ENCODE measurements at regions not wholly inside any gene's neighbourhood (a gene's known extent, or its start where the extent isn't known, plus 50 kb on each side); places are given as distances from the start of the nearest gene placed in this dataset.

DNA sequence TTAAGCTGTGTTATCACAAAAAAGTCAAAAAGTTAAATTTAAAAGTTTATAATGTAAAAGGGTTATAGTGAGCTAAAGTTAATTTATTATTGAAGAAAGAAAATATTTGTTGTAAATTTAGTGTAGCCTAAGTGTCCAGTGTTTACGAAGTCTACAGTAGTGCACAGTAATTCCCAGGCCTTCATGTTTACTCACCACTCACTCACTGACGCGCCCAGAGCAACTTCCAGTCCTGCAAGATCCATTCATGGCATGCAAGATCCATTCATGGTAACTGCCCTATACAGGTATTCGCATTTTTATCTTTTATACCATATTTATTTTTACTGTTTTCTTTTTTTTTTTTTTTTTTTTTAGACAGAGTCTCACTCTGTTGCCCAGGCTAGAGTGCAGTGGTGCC lies 69.5 kb downstream of the TPRA1 start:
- Histone ChIP-seq H3K27me3 (ENCODE audit: control insufficient read depth in 2 of 2, insufficient read depth in 2 of 2, low read length in 2 of 2) (no peaks in the 10 kb centered on the region), H3K79me2 (ENCODE audit: insufficient read depth, low read length) (no peaks in the 10 kb centered on the region), H3K36me3 (replicated peaks in 1 of 2; ENCODE audit: control insufficient read depth in 1 of 2, insufficient read depth in 2 of 2, low read length in 2 of 2) (no peaks in the 10 kb centered on the region), H4K20me1 (ENCODE audit: insufficient read depth, low read length) (no peaks in the 10 kb centered on the region), H3K4me2 (replicated peaks; ENCODE audit: extremely low read depth, low read length, poor library complexity, severe bottlenecking) (no peak overlapping the region), H3K9ac (ENCODE audit: insufficient read depth, low read length, poor library complexity, severe bottlenecking) (no peak overlapping the region), H3K4me3 (replicated peaks in 1 of 3; ENCODE audit: low read depth in 2 of 3, low read length in 3 of 3) (no peak overlapping the region), H3K9me3 (replicated peaks in 1 of 2; ENCODE audit: control insufficient read depth in 1 of 2, insufficient read depth in 1 of 2, low read length in 2 of 2) (no peaks in the 10 kb centered on the region), H3K4me1 (ENCODE audit: control insufficient read depth in 1 of 2, insufficient read depth in 2 of 2, low read length in 2 of 2) (no peaks in the 10 kb centered on the region), H3K27ac (ENCODE audit: low read depth in 1 of 2, low read length in 2 of 2) (no peak overlapping the region), H2AFZ (ENCODE audit: insufficient read depth, low read depth, low read length, poor library complexity, severe bottlenecking) (no peak overlapping the region)
- Mint-ChIP-seq H3K9me3 (peaks cover 0 to 6% (median 3%) of the 10 kb centered on the region in 7 donors), H3K27me3 (ENCODE audit: low read depth in 3 of 3) (peaks cover 11 to 31% (median 21%) of the 10 kb centered on the region in 3 donors), H3K27ac (no peak overlapping the region), H3K36me3 (no peaks in the 10 kb centered on the region), H3K4me1 (no peaks in the 10 kb centered on the region), H3K4me3 (no peak overlapping the region)
- DNase-seq, result no peak
- TF ChIP-seq, protein P1, sequence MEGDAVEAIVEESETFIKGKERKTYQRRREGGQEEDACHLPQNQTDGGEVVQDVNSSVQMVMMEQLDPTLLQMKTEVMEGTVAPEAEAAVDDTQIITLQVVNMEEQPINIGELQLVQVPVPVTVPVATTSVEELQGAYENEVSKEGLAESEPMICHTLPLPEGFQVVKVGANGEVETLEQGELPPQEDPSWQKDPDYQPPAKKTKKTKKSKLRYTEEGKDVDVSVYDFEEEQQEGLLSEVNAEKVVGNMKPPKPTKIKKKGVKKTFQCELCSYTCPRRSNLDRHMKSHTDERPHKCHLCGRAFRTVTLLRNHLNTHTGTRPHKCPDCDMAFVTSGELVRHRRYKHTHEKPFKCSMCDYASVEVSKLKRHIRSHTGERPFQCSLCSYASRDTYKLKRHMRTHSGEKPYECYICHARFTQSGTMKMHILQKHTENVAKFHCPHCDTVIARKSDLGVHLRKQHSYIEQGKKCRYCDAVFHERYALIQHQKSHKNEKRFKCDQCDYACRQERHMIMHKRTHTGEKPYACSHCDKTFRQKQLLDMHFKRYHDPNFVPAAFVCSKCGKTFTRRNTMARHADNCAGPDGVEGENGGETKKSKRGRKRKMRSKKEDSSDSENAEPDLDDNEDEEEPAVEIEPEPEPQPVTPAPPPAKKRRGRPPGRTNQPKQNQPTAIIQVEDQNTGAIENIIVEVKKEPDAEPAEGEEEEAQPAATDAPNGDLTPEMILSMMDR (IDR thresholded peaks at IDR 0.05), result no peak
- no CpG with 5 or more reads among the region's 4 CpGs for WGBS (ENCODE audit: insufficient coverage)
- intact Hi-C loops (cut with micrococcal nuclease), result no loop called here

DNA sequence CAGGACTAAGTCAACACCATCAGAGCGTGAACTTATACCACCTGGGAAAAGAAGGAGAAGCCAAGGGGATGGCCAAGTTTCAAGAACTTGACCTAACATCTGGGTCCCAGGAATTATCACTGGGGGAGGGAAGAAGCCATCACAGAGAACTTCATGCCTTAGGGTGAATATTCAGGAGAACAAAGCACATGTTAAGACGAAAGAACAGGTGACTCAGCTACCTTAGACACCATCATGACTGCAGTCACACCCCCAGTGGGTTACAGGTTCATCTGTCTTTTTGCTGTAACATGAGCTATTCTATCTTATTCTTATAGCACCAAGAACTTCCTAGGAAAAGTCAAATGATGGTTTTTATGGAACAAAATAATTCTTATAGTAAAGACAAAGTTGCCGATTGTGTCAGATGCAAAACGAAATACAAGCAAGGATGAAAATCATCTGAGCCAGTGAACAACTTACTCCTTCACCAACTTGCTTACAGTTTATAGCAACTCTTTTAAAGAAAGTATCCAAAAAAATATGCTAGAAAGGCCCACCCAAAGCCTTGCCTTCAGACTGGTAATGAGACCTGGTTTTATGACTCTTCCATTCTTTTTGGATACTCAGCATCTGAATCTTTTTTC lies 72.0 kb downstream of the TPRA1 start:
- no peak for DNase-seq
- H3K9me3 ChIP-seq (replicated peaks in 1 of 2; ENCODE audit: control insufficient read depth in 1 of 2, insufficient read depth in 1 of 2, low read length in 2 of 2), result no peaks in the 10 kb centered on the region
- no peaks in the 10 kb centered on the region for H4K20me1 ChIP-seq (ENCODE audit: insufficient read depth, low read length)
- 100% methylated on average over 1 of the region's 4 CpGs for WGBS (ENCODE audit: insufficient coverage)
- H3K27me3 Mint-ChIP-seq (ENCODE audit: low read depth in 3 of 3), result peaks cover 9 to 25% (median 11%) of the 10 kb centered on the region in 3 donors
- H3K27ac ChIP-seq (ENCODE audit: low read depth in 1 of 2, low read length in 2 of 2), result no peak overlapping the region
- intact Hi-C loops (cut with micrococcal nuclease), result no loop called here
- no peak overlapping the region for H3K9ac ChIP-seq (ENCODE audit: insufficient read depth, low read length, poor library complexity, severe bottlenecking)
- no peaks in the 10 kb centered on the region for H3K36me3 Mint-ChIP-seq
- no peaks in the 10 kb centered on the region for H3K4me1 Mint-ChIP-seq
- H3K27me3 ChIP-seq (ENCODE audit: control insufficient read depth in 2 of 2, insufficient read depth in 2 of 2, low read length in 2 of 2), result no peaks in the 10 kb centered on the region
- no peaks in the 10 kb centered on the region for H3K36me3 ChIP-seq (replicated peaks in 1 of 2; ENCODE audit: control insufficient read depth in 1 of 2, insufficient read depth in 2 of 2, low read length in 2 of 2)
- H3K4me1 ChIP-seq (ENCODE audit: control insufficient read depth in 1 of 2, insufficient read depth in 2 of 2, low read length in 2 of 2), result no peaks in the 10 kb centered on the region
- TF ChIP-seq, protein P1 (IDR thresholded peaks at IDR 0.05), result no peak
- no peak overlapping the region for H3K27ac Mint-ChIP-seq
- H3K4me3 ChIP-seq (replicated peaks in 1 of 3; ENCODE audit: low read depth in 2 of 3, low read length in 3 of 3), result no peak overlapping the region
- no peaks in the 10 kb centered on the region for H3K79me2 ChIP-seq (ENCODE audit: insufficient read depth, low read length)
- no peak overlapping the region for H2AFZ ChIP-seq (ENCODE audit: insufficient read depth, low read depth, low read length, poor library complexity, severe bottlenecking)
- no peak overlapping the region for H3K4me2 ChIP-seq (replicated peaks; ENCODE audit: extremely low read depth, low read length, poor library complexity, severe bottlenecking)
- H3K4me3 Mint-ChIP-seq, result no peak overlapping the region
- peaks cover 0 to 6% (median 3%) of the 10 kb centered on the region in 7 donors for H3K9me3 Mint-ChIP-seq
